ENCODE measurements at regions not wholly inside any gene's neighbourhood (a gene's known extent, or its start where the extent isn't known, plus 50 kb on each side); places are given as distances from the start of the nearest gene placed in this dataset.

- TF ChIP-seq CTCF (IDR thresholded peaks at IDR 0.05) (no peak), POLR2A (IDR thresholded peaks at IDR 0.05) (no peak), EP300 (IDR thresholded peaks at IDR 0.05; ENCODE audit: low read depth) (no peak), POLR2AphosphoS5 (IDR thresholded peaks at IDR 0.05) (no peak)
Observed at GRCh38 chr9:25224309-25224708, 453.9 kb downstream of the TUSC1 start.

All from transverse colon (tissue), 4 donors.